Limb (tissue), 2 donors: ENCODE measurements at regions not wholly inside any gene's neighbourhood (a gene's known extent, or its start where the extent isn't known, plus 50 kb on each side); places are given as distances from the start of the nearest gene placed in this dataset.
"Not testable (repeated sequence)": the region's sequence is repeated elsewhere in the genome, so short reads cannot be mapped to it uniquely, and the experiment has no call there.

Experiments used
- DNase-seq, 2 donors: peaks; one replicate each; pipeline ENCODE4 v3.0.0-alpha.2; 2016; ENCODE audit errors: extremely low spot score in 2 of 2

GRCh38 chrX:93264261-93265002 lies 408.9 kb downstream of the NAP1L3 start:
- no peak for DNase-seq

- DNase-seq: no peak
Measured at GRCh38 chrX:93259029-93259428, 414.3 kb downstream of the NAP1L3 start.

GRCh38 chrX:93242897-93243296 lies 430.5 kb downstream of the NAP1L3 start:
- no peak for DNase-seq

GRCh38 chrX:93235494-93236256 lies 437.7 kb downstream of the NAP1L3 start:
- DNase-seq: not testable (repeated sequence)

- DNase-seq: peak in 1 of 2 donors; percentile 1
Measured at GRCh38 chrX:93229036-93229435, 444.3 kb downstream of the NAP1L3 start.
